CD8-positive, alpha-beta memory T cell (primary cell): ENCODE measurements at regions not wholly inside any gene's neighbourhood (a gene's known extent, or its start where the extent isn't known, plus 50 kb on each side); places are given as distances from the start of the nearest gene placed in this dataset.

Source experiments
- CTCF ChIA-PET: fragments of 350-600 bp; sonication (Branson Sonifier 250); formaldehyde crosslinking; loops from one replicate; lab custom pipeline; 2021; ENCODE audit warnings: antibody characterized with exemption; lab: Charles Lee
- POLR2A ChIA-PET: fragments of 350-600 bp; sonication (Branson Sonifier 250); formaldehyde crosslinking; loops from one replicate; lab custom pipeline; 2021; ENCODE audit warnings: antibody characterized with exemption; lab: Charles Lee
- DNase-seq, 5 donors: peaks; one replicate each; pipeline versions ENCODE4 v3.0.0 to v3.0.0-alpha.2; 2020 to 2022; ENCODE audit warnings: mixed read lengths in 1 of 5
- H3K27ac ChIP-seq: one replicate; pipeline ENCODE4 v1.7.0; 2013; ENCODE audit warnings: low read depth, mild to moderate bottlenecking, low read length, moderate library complexity
- H3K27me3 ChIP-seq: 2 replicates; pipeline ENCODE4 v1.7.0; 2013; ENCODE audit warnings: low read length, mild to moderate bottlenecking; ENCODE audit not compliant: insufficient read depth, poor library complexity, severe bottlenecking
- H3K36me3 ChIP-seq: 2 replicates; pipeline ENCODE4 v1.7.0; 2013; ENCODE audit warnings: mild to moderate bottlenecking, low read length, moderate library complexity; ENCODE audit not compliant: insufficient read depth
- H3K4me1 ChIP-seq: 2 replicates; pipeline ENCODE4 v1.7.0; 2013; ENCODE audit warnings: mild to moderate bottlenecking, low read length, moderate library complexity; ENCODE audit not compliant: insufficient read depth
- H3K4me3 ChIP-seq: 2 replicates; pipeline ENCODE4 v1.7.0; 2013; ENCODE audit warnings: mild to moderate bottlenecking, low read length
- H3K9me3 ChIP-seq: 2 replicates; pipeline ENCODE4 v1.7.0; 2013; ENCODE audit warnings: mild to moderate bottlenecking, low read length
- H3K27ac Mint-ChIP-seq, 8 donors: one replicate each; pipeline ENCODE4 v1.8.0; 2020 to 2021; ENCODE audit warnings: mixed read lengths in 8 of 8, mild to moderate bottlenecking in 6 of 8, inconsistent platforms in 3 of 8, moderate library complexity in 3 of 8
- H3K27me3 Mint-ChIP-seq, 2 donors: one replicate each; pipeline ENCODE4 v1.8.0; 2020 to 2021; ENCODE audit warnings: mixed read lengths in 2 of 2, mild to moderate bottlenecking in 1 of 2, moderate library complexity in 1 of 2
- H3K36me3 Mint-ChIP-seq, 3 donors: one replicate each; pipeline ENCODE4 v1.8.0; 2020 to 2021; ENCODE audit warnings: mixed read lengths in 3 of 3, inconsistent platforms in 1 of 3, mild to moderate bottlenecking in 1 of 3
- H3K4me1 Mint-ChIP-seq, 3 donors: one replicate each; pipeline ENCODE4 v1.8.0; 2020 to 2021; ENCODE audit warnings: mixed read lengths in 3 of 3, inconsistent platforms in 1 of 3, mild to moderate bottlenecking in 1 of 3
- H3K4me3 Mint-ChIP-seq, 7 donors: one replicate each; pipeline ENCODE4 v1.8.0; 2020 to 2021; ENCODE audit warnings: mixed read lengths in 7 of 7, mild to moderate bottlenecking in 6 of 7, moderate library complexity in 4 of 7, inconsistent platforms in 2 of 7
- H3K9me3 Mint-ChIP-seq, 5 donors: one replicate each; pipeline ENCODE4 v1.8.0; 2020 to 2022; ENCODE audit warnings: mixed read lengths in 5 of 5, mild to moderate bottlenecking in 3 of 5, moderate library complexity in 2 of 5, inconsistent platforms in 1 of 5

GRCh38 chr17:62880120-62880519 is 72.0 kb upstream of the MARCHF10 start:
- Histone ChIP-seq H3K27me3 (no peaks in the 10 kb centered on the region), H3K36me3 (no peaks in the 10 kb centered on the region), H3K27ac (no peak overlapping the region), H3K4me1 (no peaks in the 10 kb centered on the region), H3K4me3 (no peak overlapping the region), H3K9me3 (no peaks in the 10 kb centered on the region)
- H3K4me3 Mint-ChIP-seq, result no peak overlapping the region
- ChIA-PET POLR2A (no interaction called here), CTCF (no interaction called here)
- peaks cover 7 to 30% of the 10 kb centered on the region in 2 donors for H3K27me3 Mint-ChIP-seq
- no peak overlapping the region for H3K27ac Mint-ChIP-seq
- no peak for DNase-seq
- no peaks in the 10 kb centered on the region for H3K4me1 Mint-ChIP-seq
- H3K9me3 Mint-ChIP-seq, result peaks cover 0 to 2% (median 0%) of the 10 kb centered on the region in 5 donors
- no peaks in the 10 kb centered on the region for H3K36me3 Mint-ChIP-seq

GRCh38 chr17:62876673-62877405 is 68.7 kb upstream of the MARCHF10 start:
- Mint-ChIP-seq H3K27ac (no peak overlapping the region), H3K9me3 (peaks cover 0 to 2% (median 0%) of the 10 kb centered on the region in 5 donors), H3K4me1 (no peaks in the 10 kb centered on the region), H3K4me3 (no peak overlapping the region), H3K27me3 (peaks cover 10 to 43% of the 10 kb centered on the region in 2 donors), H3K36me3 (no peaks in the 10 kb centered on the region)
- H3K4me3 ChIP-seq, result no peak overlapping the region
- no peaks in the 10 kb centered on the region for H3K4me1 ChIP-seq
- H3K27ac ChIP-seq, result no peak overlapping the region
- H3K27me3 ChIP-seq, result no peaks in the 10 kb centered on the region
- no peaks in the 10 kb centered on the region for H3K36me3 ChIP-seq
- POLR2A ChIA-PET, result no interaction called here
- no peaks in the 10 kb centered on the region for H3K9me3 ChIP-seq
- CTCF ChIA-PET, result no interaction called here
- DNase-seq, result no peak

GRCh38 chr17:62876063-62876462 is 67.9 kb upstream of the MARCHF10 start:
- H3K27ac Mint-ChIP-seq, result no peak overlapping the region
- H3K4me3 Mint-ChIP-seq, result no peak overlapping the region
- peaks cover 10 to 43% of the 10 kb centered on the region in 2 donors for H3K27me3 Mint-ChIP-seq
- Histone ChIP-seq H3K27ac (no peak overlapping the region), H3K4me3 (no peak overlapping the region), H3K36me3 (no peaks in the 10 kb centered on the region), H3K4me1 (no peaks in the 10 kb centered on the region), H3K9me3 (no peaks in the 10 kb centered on the region), H3K27me3 (no peaks in the 10 kb centered on the region)
- CTCF ChIA-PET, result no interaction called here
- H3K9me3 Mint-ChIP-seq, result peaks cover 0 to 2% (median 0%) of the 10 kb centered on the region in 5 donors
- H3K36me3 Mint-ChIP-seq, result no peaks in the 10 kb centered on the region
- no peak for DNase-seq
- no peaks in the 10 kb centered on the region for H3K4me1 Mint-ChIP-seq
- POLR2A ChIA-PET, result no interaction called here

- POLR2A ChIA-PET, result no interaction called here
These were observed 67.2 kb upstream of the MARCHF10 start for GRCh38 chr17:62875296-62875695.

GRCh38 chr17:62871291-62871690 is 63.2 kb upstream of the MARCHF10 start:
- ChIA-PET POLR2A (no interaction called here), CTCF (no interaction called here)
- Histone ChIP-seq H3K36me3 (no peaks in the 10 kb centered on the region), H3K4me1 (no peaks in the 10 kb centered on the region), H3K4me3 (no peak overlapping the region), H3K27me3 (no peaks in the 10 kb centered on the region), H3K27ac (no peak overlapping the region), H3K9me3 (no peaks in the 10 kb centered on the region)
- no peak overlapping the region for H3K27ac Mint-ChIP-seq
- no peak for DNase-seq
- peaks cover 25 to 64% of the 10 kb centered on the region in 2 donors for H3K27me3 Mint-ChIP-seq
- no peaks in the 10 kb centered on the region for H3K9me3 Mint-ChIP-seq
- no peak overlapping the region for H3K4me3 Mint-ChIP-seq
- H3K36me3 Mint-ChIP-seq, result no peaks in the 10 kb centered on the region
- H3K4me1 Mint-ChIP-seq, result no peaks in the 10 kb centered on the region

More at GRCh38 chr17:62875296-62875695, 67.2 kb upstream of the MARCHF10 start:
- H3K27me3 Mint-ChIP-seq, result peaks cover 17 to 45% of the 10 kb centered on the region in 2 donors
- CTCF ChIA-PET, result no interaction called here
- peaks cover 0 to 2% (median 0%) of the 10 kb centered on the region in 5 donors for H3K9me3 Mint-ChIP-seq
- H3K27ac ChIP-seq, result no peak overlapping the region
- H3K36me3 Mint-ChIP-seq, result no peaks in the 10 kb centered on the region
- H3K4me3 ChIP-seq, result no peak overlapping the region
- H3K4me1 ChIP-seq, result no peaks in the 10 kb centered on the region
- no peak overlapping the region for H3K4me3 Mint-ChIP-seq
- H3K4me1 Mint-ChIP-seq, result no peaks in the 10 kb centered on the region
- no peaks in the 10 kb centered on the region for H3K9me3 ChIP-seq
- no peaks in the 10 kb centered on the region for H3K27me3 ChIP-seq
- no peak for DNase-seq
- H3K36me3 ChIP-seq, result no peaks in the 10 kb centered on the region
- no peak overlapping the region for H3K27ac Mint-ChIP-seq

- Histone ChIP-seq H3K9me3 (no peaks in the 10 kb centered on the region), H3K4me1 (no peaks in the 10 kb centered on the region), H3K4me3 (no peak overlapping the region), H3K27me3 (no peaks in the 10 kb centered on the region), H3K36me3 (no peaks in the 10 kb centered on the region), H3K27ac (no peak overlapping the region)
- CTCF ChIA-PET, result no interaction called here
- Mint-ChIP-seq H3K4me1 (no peaks in the 10 kb centered on the region), H3K36me3 (no peaks in the 10 kb centered on the region), H3K27ac (no peak overlapping the region), H3K4me3 (no peak overlapping the region), H3K27me3 (peaks cover 25 to 64% of the 10 kb centered on the region in 2 donors), H3K9me3 (no peaks in the 10 kb centered on the region)
- DNase-seq, result no peak
- POLR2A ChIA-PET, result no interaction called here
These were observed 62.4 kb upstream of the MARCHF10 start for GRCh38 chr17:62870552-62870971.

- Mint-ChIP-seq H3K9me3 (no peaks in the 10 kb centered on the region), H3K4me1 (no peaks in the 10 kb centered on the region), H3K36me3 (no peaks in the 10 kb centered on the region), H3K27me3 (peaks cover 25 to 64% of the 10 kb centered on the region in 2 donors), H3K27ac (no peak overlapping the region), H3K4me3 (no peak overlapping the region)
- ChIA-PET CTCF (no interaction called here), POLR2A (no interaction called here)
- Histone ChIP-seq H3K4me3 (no peak overlapping the region), H3K9me3 (no peaks in the 10 kb centered on the region), H3K4me1 (no peaks in the 10 kb centered on the region), H3K27ac (no peak overlapping the region), H3K27me3 (no peaks in the 10 kb centered on the region), H3K36me3 (no peaks in the 10 kb centered on the region)
- DNase-seq, result no peak
These were observed 62.0 kb upstream of the MARCHF10 start for GRCh38 chr17:62870030-62870541.

- DNase-seq, result no peak
- no peak overlapping the region for H3K4me3 ChIP-seq
- no peaks in the 10 kb centered on the region for H3K36me3 ChIP-seq
- no peaks in the 10 kb centered on the region for H3K9me3 ChIP-seq
- Mint-ChIP-seq H3K9me3 (no peaks in the 10 kb centered on the region), H3K27me3 (peaks cover 19 to 52% of the 10 kb centered on the region in 2 donors), H3K27ac (no peak overlapping the region), H3K4me1 (no peaks in the 10 kb centered on the region), H3K4me3 (no peak overlapping the region), H3K36me3 (no peaks in the 10 kb centered on the region)
- H3K27ac ChIP-seq, result no peak overlapping the region
- ChIA-PET CTCF (no interaction called here), POLR2A (no interaction called here)
- no peaks in the 10 kb centered on the region for H3K4me1 ChIP-seq
- H3K27me3 ChIP-seq, result no peaks in the 10 kb centered on the region
These were observed 60.6 kb upstream of the MARCHF10 start for GRCh38 chr17:62868723-62869122.
